HepG2 (cell line): ENCODE measurements at regions not wholly inside any gene's neighbourhood (a gene's known extent, or its start where the extent isn't known, plus 50 kb on each side); places are given as distances from the start of the nearest gene placed in this dataset.
A peak's percentile ranks its signal among the peaks of the same experiment; 100 is the strongest.

Source experiments
- AHR ChIP-seq: IDR thresholded peaks from 2 replicates; pipeline ENCODE4 v1.6.1; 2018; ENCODE audit warnings: missing genetic modification reagents, missing compliant biosample characterization
- ASH2L ChIP-seq: fragments of 300-600, 200-600 bp; sonication (generic); IDR thresholded peaks from 2 replicates; pipeline ENCODE4 v1.7.0; 2017; ENCODE audit warnings: low read depth, mild to moderate bottlenecking, moderate library complexity, mixed read lengths, low read length; ENCODE audit not compliant: insufficient read length
- ATF3 ChIP-seq: sonication (generic); formaldehyde crosslinking; IDR thresholded peaks from 2 replicates; pipeline ENCODE4 v1.4.0; 2020; ENCODE audit warnings: missing genetic modification reagents
- CSRNP2 ChIP-seq: sonication (generic); formaldehyde crosslinking; conservative IDR thresholded peaks from 2 replicates; pipeline ENCODE4 v1.8.0; 2022; ENCODE audit warnings: low read depth, missing genetic modification reagents
- FOXJ3 ChIP-seq: sonication (generic); formaldehyde crosslinking; IDR thresholded peaks from 2 replicates; pipeline ENCODE4 v1.4.0; 2020; ENCODE audit warnings: missing genetic modification reagents, mild to moderate bottlenecking, borderline replicate concordance
- FOXO1 ChIP-seq: sonication (generic); formaldehyde crosslinking; IDR thresholded peaks from 2 replicates; pipeline ENCODE4 v1.4.0; 2020; ENCODE audit warnings: missing genetic modification reagents
- GATA4 ChIP-seq: sonication (generic); IDR thresholded peaks from 2 replicates; pipeline ENCODE4 v1.6.1; 2016; ENCODE audit warnings: antibody characterized with exemption, low read depth, borderline replicate concordance
- GMEB1 ChIP-seq: sonication (generic); formaldehyde crosslinking; IDR thresholded peaks from 2 replicates; pipeline ENCODE4 v1.5.1; 2020; ENCODE audit warnings: missing genetic modification reagents, mild to moderate bottlenecking, borderline replicate concordance
- HNRNPL ChIP-seq: fragments of 200-400 bp; formaldehyde crosslinking; IDR thresholded peaks from 2 replicates; pipeline ENCODE4 v1.6.1; 2017; ENCODE audit warnings: mild to moderate bottlenecking, low read depth, low read length
- ISL2 ChIP-seq: sonication (generic); formaldehyde crosslinking; IDR thresholded peaks from 2 replicates; pipeline ENCODE4 v1.5.0; 2020; ENCODE audit warnings: missing genetic modification reagents
- KDM3A ChIP-seq: IDR thresholded peaks from 2 replicates; pipeline ENCODE4 v1.6.1; 2018; ENCODE audit warnings: low read depth, missing compliant biosample characterization
- KMT2A ChIP-seq: sonication (generic); formaldehyde crosslinking; IDR thresholded peaks from 2 replicates; pipeline ENCODE4 v1.4.0; 2020; ENCODE audit warnings: missing genetic modification reagents
- MED1 ChIP-seq: sonication (generic); formaldehyde crosslinking; IDR thresholded peaks from 2 replicates; pipeline ENCODE4 v1.4.0; 2020; ENCODE audit warnings: missing genetic modification reagents
- NR2F6 ChIP-seq, 2 experiments: IDR thresholded peaks; 2 replicates each; pipeline ENCODE4 v1.6.1; 2016; ENCODE audit warnings: antibody characterized with exemption in 1 of 2, mild to moderate bottlenecking in 1 of 2
- POLR2AphosphoS5 ChIP-seq: IDR thresholded peaks from 2 replicates; pipeline ENCODE4 v1.6.1; 2012; ENCODE audit warnings: low read depth, low read length
- PPARG ChIP-seq: conservative IDR thresholded peaks from 2 replicates; pipeline ENCODE4 v1.6.1; 2016; ENCODE audit warnings: missing biosample characterization, missing genetic modification reagents
- RXRB ChIP-seq: IDR thresholded peaks from 2 replicates; pipeline ENCODE4 v1.6.1; 2016; ENCODE audit warnings: borderline replicate concordance, missing genetic modification reagents, missing compliant biosample characterization
- SALL2 ChIP-seq: sonication (generic); formaldehyde crosslinking; IDR thresholded peaks from 2 replicates; pipeline ENCODE4 v1.8.1; 2023; ENCODE audit warnings: mild to moderate bottlenecking, missing genetic modification reagents, inconsistent platforms
- TFE3 ChIP-seq: IDR thresholded peaks from 2 replicates; pipeline ENCODE4 v1.6.1; 2016
- ZBTB7B ChIP-seq: sonication (generic); formaldehyde crosslinking; IDR thresholded peaks from 2 replicates; pipeline ENCODE4 v1.4.0; 2020; ENCODE audit warnings: missing genetic modification reagents
- ZMYM4 ChIP-seq: sonication (generic); formaldehyde crosslinking; IDR thresholded peaks from 2 replicates; pipeline ENCODE4 v1.8.1; 2023; ENCODE audit warnings: mild to moderate bottlenecking, missing genetic modification reagents
- ZNF235 ChIP-seq: sonication (generic); formaldehyde crosslinking; IDR thresholded peaks from 2 replicates; pipeline ENCODE4 v1.8.1; 2023; ENCODE audit warnings: mild to moderate bottlenecking, missing genetic modification reagents, borderline replicate concordance
- ZNF503 ChIP-seq: sonication (generic); formaldehyde crosslinking; IDR thresholded peaks from 2 replicates; pipeline ENCODE4 v1.4.0; 2020; ENCODE audit warnings: missing genetic modification reagents
- ZNF614 ChIP-seq: IDR thresholded peaks from 2 replicates; pipeline ENCODE4 v1.6.1; 2018; ENCODE audit warnings: missing biosample characterization, missing genetic modification reagents, inconsistent platforms, borderline replicate concordance

GRCh38 chr1:245060684-245061374, 94.0 kb upstream of the KIF26B start (continued):
- TF ChIP-seq CSRNP2 (CRISPR knock-in tag), result no peak
- TF ChIP-seq ZMYM4 (CRISPR knock-in tag), result peak; percentile 74
- TF ChIP-seq ZNF614 (CRISPR knock-in tag), result peak; percentile 84
- TF ChIP-seq FOXJ3, result peak; percentile 98
- peak; percentile 28; the same call in 1 of the 2 replicates for TF ChIP-seq GATA4
- TF ChIP-seq NR2F6 (IDR thresholded peaks at IDR 0.05), result peak; percentile 71
- TF ChIP-seq NR2F6 (CRISPR knock-in tag; IDR thresholded peaks at IDR 0.05), result 0 out of 2 replicates have a peak, but pooled peaks have one; percentile 42
- TF ChIP-seq ISL2 (CRISPR knock-in tag), result peak; percentile 91
- peak; percentile 85 for TF ChIP-seq PPARG
- no peak for TF ChIP-seq POLR2AphosphoS5
- TF ChIP-seq FOXO1 (CRISPR knock-in tag), result peak; percentile 65
- peak; percentile 63; the same call in 1 of the 2 replicates for TF ChIP-seq SALL2 (CRISPR knock-in tag)
- peak; percentile 87 for TF ChIP-seq ASH2L
- no peak for TF ChIP-seq ATF3 (CRISPR knock-in tag)
- TF ChIP-seq ZBTB7B (CRISPR knock-in tag), result peak; percentile 63; the same call in 1 of the 2 replicates
- peak; percentile 55; the same call in 1 of the 2 replicates for TF ChIP-seq ZNF503 (CRISPR knock-in tag)
- TF ChIP-seq HNRNPL, result 0 out of 2 replicates have a peak, but pooled peaks have one; percentile 67
- peak; percentile 73; the same call in 1 of the 2 replicates for TF ChIP-seq RXRB
- TF ChIP-seq MED1 (CRISPR knock-in tag), result peak; percentile 76
- no peak for TF ChIP-seq ZNF235 (CRISPR knock-in tag)
- peak; percentile 52; the same call in 1 of the 2 replicates for TF ChIP-seq GMEB1
- TF ChIP-seq KMT2A (CRISPR knock-in tag), result no peak
- TF ChIP-seq AHR (CRISPR knock-in tag), result no peak
- TF ChIP-seq TFE3 (CRISPR knock-in tag), result peak; percentile 88
- no peak for TF ChIP-seq KDM3A (CRISPR knock-in tag)
